ENCODE measurements at regions not wholly inside any gene's neighbourhood (a gene's known extent, or its start where the extent isn't known, plus 50 kb on each side); places are given as distances from the start of the nearest gene placed in this dataset.

DNA sequence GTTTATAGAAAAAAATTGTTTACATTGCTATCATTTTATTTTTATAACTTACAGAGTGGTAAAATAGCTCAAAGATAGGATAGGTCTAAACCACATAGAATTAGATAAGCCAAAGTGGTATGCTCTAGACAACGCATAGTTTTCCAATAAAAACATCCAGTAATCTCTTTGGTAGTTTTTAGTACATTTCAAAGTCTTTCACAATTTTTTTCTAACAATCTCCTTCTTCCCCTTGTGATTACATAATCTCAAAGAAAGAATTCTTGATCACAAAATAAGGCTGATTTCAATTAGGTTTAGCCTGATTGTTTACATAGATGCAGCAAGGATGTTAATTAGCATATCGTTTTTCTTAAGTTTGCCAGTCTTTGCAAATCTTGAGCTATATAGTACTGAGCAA, 460.0 kb downstream of the FUT8 start:
- in situ Hi-C loops (cut with MboI; ENCODE audit: low sequenced_read_pairs) = no loop called here

DNA sequence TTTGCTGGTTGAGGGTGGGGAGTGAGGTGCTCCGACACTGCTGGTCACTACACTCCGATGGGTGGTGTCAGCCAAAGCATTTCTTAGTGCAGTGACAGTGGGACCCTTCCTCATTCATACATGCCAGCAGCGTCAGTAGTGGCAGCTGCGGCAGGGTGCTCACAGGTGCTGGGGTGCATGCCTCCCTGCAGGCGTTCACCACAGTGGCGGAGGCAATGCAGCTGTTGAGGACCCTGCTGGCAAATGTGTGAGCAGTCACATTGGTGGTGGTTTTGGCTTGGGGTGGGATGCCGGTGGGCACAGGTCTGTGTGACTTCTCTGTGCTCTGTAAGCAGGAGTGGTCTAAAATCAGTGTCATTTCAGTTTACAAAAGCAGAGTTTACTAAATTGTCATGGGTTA, 464.6 kb downstream of the FUT8 start:
- in situ Hi-C loops (cut with MboI; ENCODE audit: low sequenced_read_pairs) = no loop called here

DNA sequence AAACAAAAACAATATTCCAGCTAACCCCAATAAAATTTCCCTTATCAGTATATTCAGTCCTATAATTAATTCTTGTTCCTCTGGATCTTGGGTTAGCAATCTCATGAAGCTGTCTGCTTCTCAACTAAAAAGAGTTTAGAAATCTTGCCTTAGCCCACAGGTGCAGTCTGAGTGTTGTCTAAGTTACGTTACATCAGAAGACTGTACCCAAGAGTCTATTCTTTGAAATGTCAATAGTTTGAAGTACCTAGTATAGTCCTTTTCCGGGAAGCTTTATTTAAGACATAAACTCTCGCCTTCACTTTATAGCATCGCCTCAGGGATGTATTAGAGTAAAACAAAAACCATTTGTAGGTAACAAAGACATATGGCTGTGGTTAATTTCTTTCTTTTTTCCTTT, 465.1 kb downstream of the FUT8 start:
- in situ Hi-C loops (cut with MboI; ENCODE audit: low sequenced_read_pairs) = no loop called here

DNA sequence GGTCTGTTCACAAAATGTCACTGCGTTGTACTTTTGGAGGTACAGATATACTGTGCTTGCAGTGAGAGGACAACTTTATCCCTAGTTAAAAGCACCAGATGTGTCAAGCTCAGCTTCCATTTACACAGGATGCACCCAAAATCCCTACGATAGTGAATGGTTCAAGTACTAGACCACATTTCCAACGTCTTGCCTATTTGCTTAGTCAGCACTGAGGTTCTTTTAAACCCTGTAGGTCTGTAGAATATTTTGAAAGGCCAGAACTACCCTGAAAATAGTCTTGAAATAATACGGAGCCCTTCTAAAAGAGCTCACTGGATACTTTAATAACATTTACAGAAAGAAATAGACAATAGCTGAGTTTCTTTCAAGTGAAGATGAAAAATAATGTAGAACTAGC, 466.1 kb downstream of the FUT8 start:
- in situ Hi-C loops (cut with MboI; ENCODE audit: low sequenced_read_pairs) = no loop called here

DNA sequence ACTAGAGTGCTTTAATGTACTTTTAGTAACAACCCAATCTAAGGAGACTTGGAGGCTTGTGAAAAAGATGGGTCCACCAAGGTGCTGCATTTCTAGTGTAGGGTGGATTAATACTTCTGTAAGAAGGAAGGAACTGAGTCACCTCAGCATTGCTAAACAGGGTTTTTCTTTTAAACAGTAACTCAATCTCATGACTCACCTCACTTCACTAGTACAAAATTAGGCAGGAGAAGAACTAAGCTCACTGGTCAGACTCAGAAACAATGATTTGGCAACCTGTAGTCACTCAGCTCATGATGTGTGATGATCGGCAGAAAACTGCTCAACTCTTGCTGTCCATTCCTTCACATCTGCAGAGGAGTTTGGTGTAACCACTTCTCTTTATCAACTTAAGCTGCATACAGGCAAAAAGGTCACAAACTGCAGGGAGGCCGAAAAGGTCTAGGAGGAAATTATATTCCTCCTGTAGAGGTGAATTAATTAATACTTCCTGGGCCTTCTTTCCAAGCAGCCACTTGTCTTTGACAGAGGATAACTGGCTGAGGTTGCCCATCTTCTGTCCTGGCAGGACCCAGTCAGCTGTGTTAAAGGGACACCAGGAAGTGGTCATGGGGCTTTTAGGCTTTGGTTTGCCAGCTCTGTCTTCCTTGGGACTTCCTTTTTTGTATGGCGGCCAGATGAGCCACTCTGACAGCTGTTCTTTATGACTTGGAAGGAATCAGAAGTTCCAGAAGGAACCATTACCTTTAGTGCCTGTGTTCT, 466.9 kb downstream of the FUT8 start:
- in situ Hi-C loops (cut with MboI; ENCODE audit: low sequenced_read_pairs) = no loop called here

DNA sequence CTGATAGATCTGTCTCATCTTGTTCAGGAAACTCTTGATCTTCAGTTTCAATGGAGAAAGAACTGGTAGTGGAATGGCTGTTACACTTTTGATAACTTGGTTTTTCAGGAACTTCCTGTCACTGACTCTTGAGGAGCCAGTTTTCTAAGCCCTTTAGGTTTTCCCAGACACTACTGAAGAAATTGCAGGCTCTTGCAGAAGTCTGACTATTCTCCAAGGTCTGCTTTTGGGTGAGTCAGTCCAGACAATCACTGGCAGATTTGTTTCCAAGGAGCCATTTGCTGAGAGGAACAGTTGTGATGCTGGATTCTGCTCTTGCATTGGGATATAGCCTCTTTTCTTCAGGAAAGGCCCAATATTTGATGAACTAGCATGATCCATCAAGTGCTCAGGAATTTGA, 468.0 kb downstream of the FUT8 start:
- in situ Hi-C loops (cut with MboI; ENCODE audit: low sequenced_read_pairs) = no loop called here

DNA sequence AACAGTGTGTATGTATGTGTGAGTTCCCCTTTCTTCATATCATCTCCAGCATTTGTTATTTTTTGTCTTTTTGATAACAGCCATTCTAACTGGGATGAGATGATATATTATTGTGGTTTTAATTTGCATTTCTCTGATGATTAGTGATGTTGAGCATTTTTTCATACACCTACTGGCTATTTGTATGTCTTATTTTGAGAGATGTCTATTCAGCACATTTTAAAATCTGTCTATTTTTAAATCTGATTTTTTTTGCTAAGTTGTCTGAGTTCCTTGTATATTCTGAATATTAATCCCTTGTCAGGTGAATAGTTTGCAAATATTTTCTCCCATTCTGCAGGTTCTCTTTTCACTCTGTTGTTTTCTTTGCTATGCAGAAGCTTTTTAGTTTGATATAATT, 469.1 kb downstream of the FUT8 start:
- in situ Hi-C loops (cut with MboI; ENCODE audit: low sequenced_read_pairs) = no loop called here

DNA sequence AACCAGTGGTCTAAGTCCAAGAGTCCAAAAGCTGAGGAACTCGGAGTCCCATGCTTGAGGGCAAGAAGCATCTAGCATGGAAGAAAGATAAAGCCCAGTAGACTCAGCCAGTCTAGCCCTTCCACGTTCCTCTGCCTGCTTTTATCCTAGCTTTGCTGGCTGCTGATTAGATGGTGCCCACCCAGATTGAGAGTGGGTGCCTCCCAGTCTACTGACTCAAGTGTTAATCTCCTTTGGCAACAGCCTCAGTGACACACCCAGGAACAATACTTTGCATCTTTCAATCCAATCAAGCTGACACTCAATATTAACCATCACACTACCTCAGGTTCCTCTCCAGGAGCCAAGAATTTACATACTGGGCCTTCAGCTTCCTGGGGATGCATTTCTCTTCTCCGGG, 476.1 kb downstream of the FUT8 start:
- in situ Hi-C loops (cut with MboI; ENCODE audit: low sequenced_read_pairs) = no loop called here

DNA sequence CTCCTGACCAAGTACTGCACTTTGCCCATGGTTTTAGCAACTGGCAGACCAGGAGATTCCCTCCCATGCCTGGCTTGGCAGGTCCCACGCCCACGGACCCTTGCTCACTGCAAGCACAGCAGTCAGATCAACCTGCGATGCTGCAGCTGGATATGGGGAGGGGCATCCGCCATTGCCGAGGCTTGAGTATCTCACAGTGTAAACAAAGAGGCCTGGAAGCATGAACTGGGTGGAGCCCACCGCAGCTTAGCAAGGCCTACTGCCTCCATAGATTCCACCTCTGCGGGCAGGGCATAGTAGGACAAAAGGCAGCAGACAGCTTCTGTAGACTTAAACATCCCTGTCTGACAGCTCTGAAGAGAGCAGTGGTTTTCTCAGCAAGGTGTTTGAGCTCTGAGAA, 479.8 kb downstream of the FUT8 start:
- in situ Hi-C loops (cut with MboI; ENCODE audit: low sequenced_read_pairs) = no loop called here

DNA sequence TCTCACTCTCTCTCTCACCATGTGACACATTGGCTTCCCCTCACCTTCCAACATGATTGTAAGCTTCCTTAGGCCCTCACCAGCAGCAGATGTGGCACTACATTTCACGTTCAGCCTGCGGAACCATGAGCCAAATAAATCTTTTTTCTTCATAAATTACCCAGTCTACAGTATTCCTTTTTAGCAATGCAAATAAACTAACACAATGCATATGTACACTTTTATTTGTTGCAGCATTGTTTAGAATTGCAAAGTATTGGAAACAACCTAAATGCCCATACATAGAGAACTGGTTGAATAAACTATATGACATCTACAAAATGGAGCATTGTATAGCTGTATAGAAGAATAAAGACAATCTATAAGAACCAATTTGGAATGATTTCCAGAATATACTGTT, 487.6 kb downstream of the FUT8 start:
- in situ Hi-C loops (cut with MboI; ENCODE audit: low sequenced_read_pairs) = no loop called here

DNA sequence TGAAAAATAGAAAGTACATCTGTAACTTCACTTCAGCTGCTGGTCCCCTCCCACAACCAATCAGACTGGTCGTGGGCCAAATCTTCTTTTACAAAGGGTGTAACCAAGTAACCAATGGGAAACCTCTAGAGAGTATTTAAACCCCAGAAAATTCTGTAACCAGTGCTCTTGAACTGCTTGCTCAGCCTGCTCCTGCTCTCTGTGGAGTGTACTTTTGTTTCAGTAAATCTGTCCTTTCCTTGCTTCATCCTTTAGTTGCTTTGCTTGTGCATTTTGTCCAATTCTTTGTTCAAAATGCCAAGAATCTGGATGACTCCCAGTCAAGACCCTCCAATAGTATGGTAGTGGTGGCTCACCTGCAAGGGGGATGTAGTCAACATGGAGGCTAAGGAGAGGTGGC, 489.1 kb downstream of the FUT8 start:
- in situ Hi-C loops (cut with MboI; ENCODE audit: low sequenced_read_pairs) = no loop called here

DNA sequence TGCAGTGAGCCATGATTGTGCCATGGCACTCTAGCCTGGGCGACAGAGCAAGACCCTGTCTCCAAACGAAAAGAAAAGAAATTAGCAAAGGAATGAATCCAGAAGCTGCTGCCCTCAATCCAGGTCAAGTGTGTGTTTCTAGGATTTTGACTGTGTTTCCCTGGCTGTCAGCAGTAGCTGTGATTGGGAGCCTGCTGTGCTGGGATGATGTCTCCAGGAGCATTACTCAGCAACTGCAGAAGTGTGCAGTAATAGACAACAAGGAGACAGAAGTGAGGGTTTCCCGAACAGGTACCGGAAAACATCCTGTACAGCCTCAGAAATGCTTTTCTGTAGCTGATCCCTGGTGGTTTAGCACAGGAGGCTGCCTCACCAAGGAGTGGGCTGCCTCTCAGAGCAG, 492.5 kb downstream of the FUT8 start:
- in situ Hi-C loops (cut with MboI; ENCODE audit: low sequenced_read_pairs) = no loop called here

DNA sequence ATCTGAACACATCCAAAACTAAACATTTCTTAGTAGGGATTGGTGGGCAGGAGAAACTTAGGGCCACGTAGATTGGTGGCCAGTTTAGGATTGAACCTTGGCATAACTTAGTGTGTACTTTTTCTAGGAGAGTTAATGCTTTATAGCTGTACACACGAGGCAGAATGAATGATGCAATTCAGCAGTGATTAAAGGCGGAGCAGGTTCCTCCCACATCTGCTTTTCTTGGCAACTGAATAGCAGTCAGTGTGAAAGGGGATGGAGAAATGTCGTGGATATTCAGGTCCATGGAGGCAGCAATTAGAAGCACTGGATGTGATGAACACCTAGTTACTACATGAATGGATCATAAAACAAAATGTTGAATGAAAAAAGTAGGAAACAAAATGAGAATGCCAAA, 493.8 kb downstream of the FUT8 start:
- in situ Hi-C loops (cut with MboI; ENCODE audit: low sequenced_read_pairs) = no loop called here

DNA sequence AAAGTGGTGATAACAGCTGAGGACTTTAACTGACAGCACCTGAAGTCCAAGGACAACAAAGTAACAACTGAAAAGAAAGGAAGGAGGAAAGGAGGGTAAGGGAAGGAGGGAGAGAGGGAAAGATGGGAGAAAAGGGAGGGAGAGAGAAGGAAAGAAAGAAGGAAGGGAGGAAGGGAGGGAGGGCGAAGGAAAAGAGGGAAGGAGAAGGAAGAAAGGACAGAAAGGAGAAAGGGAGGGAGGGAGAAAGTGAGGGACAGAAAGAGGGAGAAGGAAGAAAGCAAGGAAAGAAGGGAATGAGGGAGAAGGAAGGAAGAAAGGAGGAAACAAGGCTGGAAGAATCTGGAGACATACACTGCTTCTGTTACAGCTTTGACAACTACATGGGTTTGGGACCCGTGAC, 494.4 kb downstream of the FUT8 start:
- in situ Hi-C loops (cut with MboI; ENCODE audit: low sequenced_read_pairs) = no loop called here

DNA sequence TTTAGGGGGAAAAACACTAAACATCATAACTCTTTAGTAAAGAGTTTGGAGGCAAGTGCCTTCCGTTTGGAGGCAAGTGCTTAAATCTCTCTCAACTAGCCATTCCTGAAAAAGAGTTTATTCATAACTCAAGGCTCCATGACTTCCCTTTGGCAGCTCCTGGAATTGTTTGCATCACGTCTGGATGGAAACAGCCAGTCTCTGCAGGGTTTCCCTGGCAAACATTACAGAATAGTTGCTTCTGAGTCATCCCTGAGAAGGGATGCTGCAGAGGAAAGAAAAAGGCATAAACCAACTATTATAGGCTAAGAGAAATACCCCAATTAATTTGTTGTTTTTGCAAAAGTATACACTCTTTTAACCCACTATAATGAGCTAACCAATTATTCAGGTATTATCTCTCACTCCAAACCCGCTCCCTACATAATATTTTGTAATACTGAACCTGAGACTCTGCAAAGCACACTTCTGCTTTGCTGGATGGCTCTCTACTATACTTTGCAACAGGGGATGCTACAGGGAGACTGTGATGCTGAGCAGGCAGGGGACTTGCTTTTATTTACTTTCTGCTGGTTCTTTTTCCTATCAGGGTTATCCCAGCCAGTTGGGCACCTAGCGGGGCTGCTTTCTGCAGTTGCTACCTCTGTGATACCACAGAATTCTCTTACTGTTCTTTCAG, 497.7 kb downstream of the FUT8 start:
- in situ Hi-C loops (cut with MboI; ENCODE audit: low sequenced_read_pairs) = no loop called here

DNA sequence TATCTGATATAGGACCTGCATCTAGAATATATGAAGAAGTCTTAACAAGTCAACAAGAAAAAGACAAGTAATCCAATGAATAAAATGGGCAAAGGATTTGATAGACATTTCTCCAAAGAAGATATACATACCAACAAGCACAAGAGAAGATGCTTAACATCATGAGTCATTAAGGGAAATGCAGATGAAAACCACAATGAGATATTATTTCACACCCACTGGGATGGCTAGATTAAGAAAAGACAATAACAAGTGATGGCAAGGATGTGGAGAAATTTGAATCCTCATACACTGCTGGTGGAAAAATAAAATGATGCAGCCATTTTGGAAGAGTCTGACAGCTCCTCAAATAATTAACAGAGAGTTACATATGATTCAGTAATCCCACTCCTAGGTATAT, 502.6 kb downstream of the FUT8 start:
- in situ Hi-C loops (cut with MboI; ENCODE audit: low sequenced_read_pairs) = no loop called here

DNA sequence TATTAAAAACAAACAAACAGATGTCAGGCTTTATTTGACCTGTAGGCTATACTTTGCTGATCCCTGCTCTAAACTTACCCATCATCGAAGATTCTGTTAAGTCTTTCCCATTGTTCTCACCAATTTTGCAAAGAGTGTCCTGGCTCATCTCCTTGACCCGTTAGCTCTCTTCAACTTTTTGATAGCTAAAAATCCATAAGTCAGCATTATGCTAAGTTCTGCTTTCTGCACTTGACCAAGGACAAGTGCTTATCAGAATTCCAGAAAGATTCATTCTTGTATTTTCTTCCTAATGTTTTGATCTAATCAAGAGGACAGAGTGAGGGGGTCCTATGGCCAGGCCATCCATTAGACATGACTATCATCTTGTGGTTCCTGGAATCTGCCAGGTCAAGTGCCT, 503.5 kb downstream of the FUT8 start:
- in situ Hi-C loops (cut with MboI; ENCODE audit: low sequenced_read_pairs) = no loop called here

DNA sequence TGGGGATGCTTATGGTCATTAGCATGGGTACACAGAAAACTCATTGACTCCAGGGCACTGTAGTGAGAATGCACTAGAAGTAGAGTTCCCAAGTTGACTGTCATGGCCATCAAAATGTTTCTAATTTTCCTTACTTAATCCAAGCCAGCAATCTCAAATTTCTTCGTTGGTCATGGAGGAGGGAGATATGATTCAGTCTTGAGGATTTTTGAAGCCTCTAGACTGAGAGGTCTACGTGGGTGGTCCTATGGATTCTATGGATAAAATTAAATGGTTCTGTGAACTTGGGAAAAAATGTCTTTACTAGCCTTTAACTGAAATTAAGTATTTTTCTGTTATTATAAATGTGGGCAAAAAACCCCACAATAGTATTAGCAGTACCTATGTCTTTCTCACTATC, 508.5 kb downstream of the FUT8 start:
- in situ Hi-C loops (cut with MboI; ENCODE audit: low sequenced_read_pairs) = no loop called here

DNA sequence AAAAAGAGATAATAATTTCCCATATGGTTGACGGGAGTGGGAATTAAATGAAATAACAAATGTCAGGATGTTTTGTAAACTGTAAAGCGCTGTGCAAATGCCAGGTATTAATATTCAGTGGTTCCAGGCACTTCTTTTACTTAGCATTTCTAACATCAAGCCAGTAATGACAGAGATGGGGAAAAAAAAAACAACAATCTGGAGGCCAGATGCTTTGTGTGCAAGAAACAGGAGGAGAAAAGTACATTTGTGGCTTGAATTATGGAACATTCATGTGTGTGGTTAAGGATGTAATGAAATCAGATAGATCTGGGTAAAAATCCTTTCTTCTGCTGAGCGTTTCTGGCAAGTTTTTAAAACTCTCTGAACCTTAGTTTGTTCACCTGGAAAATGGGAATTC, 509.6 kb downstream of the FUT8 start:
- in situ Hi-C loops (cut with MboI; ENCODE audit: low sequenced_read_pairs) = no loop called here

DNA sequence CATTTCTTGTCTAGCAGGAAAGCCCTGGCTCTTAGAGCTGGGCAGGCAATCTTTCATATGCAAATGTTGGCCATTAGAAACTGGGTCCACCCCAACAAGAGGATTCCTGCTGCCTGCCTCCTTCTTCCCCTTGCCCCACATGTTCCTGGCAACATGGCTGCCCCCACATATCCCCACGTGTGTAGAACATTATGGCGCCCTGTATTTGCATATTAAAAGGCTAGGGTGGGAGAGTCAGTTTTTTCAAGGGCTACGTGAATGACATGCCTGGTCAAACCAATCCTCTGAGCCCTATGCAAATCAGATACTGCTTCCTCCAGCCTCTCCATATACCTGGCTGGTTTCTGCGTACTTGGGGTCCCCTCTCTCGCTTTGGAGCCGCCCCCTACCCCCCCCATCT, 514.0 kb downstream of the FUT8 start:
- in situ Hi-C loops (cut with MboI; ENCODE audit: low sequenced_read_pairs) = no loop called here

DNA sequence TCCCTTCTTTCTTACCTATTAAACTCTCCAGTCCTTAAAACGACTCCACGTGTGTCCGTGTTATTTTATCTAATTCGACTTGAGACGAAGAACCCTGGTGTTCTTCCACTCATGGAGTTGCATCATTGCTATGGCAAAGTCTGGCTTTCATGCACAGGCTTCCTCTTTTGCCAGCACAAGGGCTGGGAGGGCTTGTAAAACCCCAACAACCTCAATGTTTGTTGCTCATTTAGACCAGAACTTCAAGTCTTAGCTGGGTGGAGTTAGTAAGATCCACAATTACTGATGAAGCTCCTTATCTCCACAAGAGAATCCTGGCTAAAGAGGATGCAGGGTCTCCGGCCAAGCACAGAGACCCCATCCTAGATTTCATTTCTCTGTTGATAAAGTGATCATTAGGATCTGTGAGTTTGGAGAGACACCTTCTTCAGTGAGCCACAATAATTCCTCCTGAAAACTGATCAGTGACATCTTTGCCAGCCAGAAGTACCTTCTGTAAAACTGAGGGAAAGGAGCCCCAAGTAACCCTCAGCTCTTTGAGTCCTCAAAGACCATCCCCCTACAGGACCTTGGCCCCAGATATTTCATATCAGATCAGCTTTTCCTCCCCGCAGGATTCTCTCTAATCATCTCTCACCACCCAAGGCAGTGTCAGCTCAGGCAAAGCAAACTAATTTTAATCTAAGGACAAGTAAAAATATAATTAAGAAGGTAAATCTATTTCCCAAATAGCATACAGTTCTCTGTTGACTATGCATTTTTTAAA, 514.6 kb downstream of the FUT8 start:
- in situ Hi-C loops (cut with MboI; ENCODE audit: low sequenced_read_pairs) = no loop called here

DNA sequence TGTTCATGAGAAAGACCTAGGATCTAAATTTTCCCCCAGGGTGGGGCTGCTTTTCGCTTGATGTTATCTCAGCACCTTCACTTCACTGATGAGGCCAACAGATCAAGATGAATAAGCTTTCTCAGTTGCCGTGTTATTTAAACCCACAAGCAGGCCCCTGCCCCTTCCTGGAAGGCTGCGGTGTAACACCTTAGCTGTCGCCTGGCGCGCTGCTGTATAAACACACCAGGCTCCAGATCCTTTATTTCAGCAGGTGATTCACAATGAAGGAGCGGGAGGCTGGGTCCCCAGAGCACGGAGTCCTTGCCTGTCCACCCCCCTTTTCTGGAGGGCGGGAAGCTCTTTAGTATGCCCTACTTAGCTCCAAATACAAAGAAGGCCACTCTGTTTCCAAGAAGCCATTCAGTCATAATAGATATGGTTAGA, 515.4 kb downstream of the FUT8 start:
- in situ Hi-C loops (cut with MboI; ENCODE audit: low sequenced_read_pairs) = no loop called here
